ENCODE measurements at regions not wholly inside any gene's neighbourhood (a gene's known extent, or its start where the extent isn't known, plus 50 kb on each side); places are given as distances from the start of the nearest gene placed in this dataset.

- Histone ChIP-seq H3K36me3 (no peaks in the 10 kb centered on the region), H3K4me3 (no peak overlapping the region), H3K9me3 (peaks cover 0 to 8% of the 10 kb centered on the region in 2 donors), H3K27ac (no peak overlapping the region), H3K27me3 (no peaks in the 10 kb centered on the region), H3K4me1 (no peaks in the 10 kb centered on the region)
- no peak for TF ChIP-seq POLR2AphosphoS5 (IDR thresholded peaks at IDR 0.05)
- no peak for TF ChIP-seq POLR2A (IDR thresholded peaks at IDR 0.05)
- no peak for DNase-seq (ENCODE audit: low spot score in 2 of 2)
- intact Hi-C loops (cut with DNase I; ENCODE audit: low total_unique reads): no loop called here
These were observed 739.3 kb downstream of the SLC4A3 start for GRCh38 chr2:220366765-220367164.

- Histone ChIP-seq H3K27ac (no peak overlapping the region), H3K4me1 (no peaks in the 10 kb centered on the region), H3K4me3 (no peak overlapping the region), H3K27me3 (no peaks in the 10 kb centered on the region), H3K36me3 (no peaks in the 10 kb centered on the region), H3K9me3 (peaks cover 0 to 8% of the 10 kb centered on the region in 2 donors)
- intact Hi-C loops (cut with DNase I; ENCODE audit: low total_unique reads): no loop called here
- TF ChIP-seq CTCF (IDR thresholded peaks at IDR 0.05) (no peak), POLR2AphosphoS5 (IDR thresholded peaks at IDR 0.05) (no peak), POLR2A (IDR thresholded peaks at IDR 0.05) (no peak)
- no peak for DNase-seq (ENCODE audit: low spot score in 2 of 2)
These were observed 743.3 kb downstream of the SLC4A3 start for GRCh38 chr2:220370764-220371163.

- Histone ChIP-seq H3K27ac (no peak overlapping the region), H3K9me3 (peaks cover 0 to 8% of the 10 kb centered on the region in 2 donors), H3K4me3 (no peak overlapping the region), H3K4me1 (no peaks in the 10 kb centered on the region), H3K27me3 (no peaks in the 10 kb centered on the region), H3K36me3 (no peaks in the 10 kb centered on the region)
- DNase-seq (ENCODE audit: low spot score in 2 of 2): no peak
- no peak for TF ChIP-seq POLR2A (IDR thresholded peaks at IDR 0.05)
- no peak for TF ChIP-seq POLR2AphosphoS5 (IDR thresholded peaks at IDR 0.05)
- no peak for TF ChIP-seq CTCF (IDR thresholded peaks at IDR 0.05)
- intact Hi-C loops (cut with DNase I; ENCODE audit: low total_unique reads): no loop called here
These were observed 743.8 kb downstream of the SLC4A3 start for GRCh38 chr2:220371211-220371610.

- no peak for DNase-seq (ENCODE audit: low spot score in 2 of 2)
- no peaks in the 10 kb centered on the region for H3K9me3 ChIP-seq
- H3K27ac ChIP-seq: no peak overlapping the region
- TF ChIP-seq POLR2A (IDR thresholded peaks at IDR 0.05): no peak
- no peak for TF ChIP-seq CTCF (IDR thresholded peaks at IDR 0.05)
- TF ChIP-seq POLR2AphosphoS5 (IDR thresholded peaks at IDR 0.05): no peak
- intact Hi-C loops (cut with DNase I; ENCODE audit: low total_unique reads): no loop called here
- no peak overlapping the region for H3K4me3 ChIP-seq
- H3K36me3 ChIP-seq: no peaks in the 10 kb centered on the region
- H3K27me3 ChIP-seq: no peaks in the 10 kb centered on the region
- no peaks in the 10 kb centered on the region for H3K4me1 ChIP-seq
These were observed 746.4 kb downstream of the SLC4A3 start for GRCh38 chr2:220373878-220374277.

GRCh38 chr2:220374282-220374681 lies 746.9 kb downstream of the SLC4A3 start:
- Histone ChIP-seq H3K27me3 (no peaks in the 10 kb centered on the region), H3K4me1 (no peaks in the 10 kb centered on the region), H3K4me3 (no peak overlapping the region), H3K9me3 (peaks cover 0 to under 1% of the 10 kb centered on the region in 2 donors), H3K36me3 (no peaks in the 10 kb centered on the region), H3K27ac (no peak overlapping the region)
- intact Hi-C loops (cut with DNase I; ENCODE audit: low total_unique reads): no loop called here
- no peak for TF ChIP-seq CTCF (IDR thresholded peaks at IDR 0.05)
- no peak for TF ChIP-seq POLR2AphosphoS5 (IDR thresholded peaks at IDR 0.05)
- no peak for TF ChIP-seq POLR2A (IDR thresholded peaks at IDR 0.05)
- no peak for DNase-seq (ENCODE audit: low spot score in 2 of 2)

Data from breast epithelium (tissue), 4 donors.